Activated CD4-positive, alpha-beta T cell treated with anti-CD3 and anti-CD28 coated beads for 4 hours (primary cell): ENCODE measurements at regions not wholly inside any gene's neighbourhood (a gene's known extent, or its start where the extent isn't known, plus 50 kb on each side); places are given as distances from the start of the nearest gene placed in this dataset.

Experiments used
- DNase-seq, 2 donors: peaks; one replicate each; pipeline ENCODE4 v3.0.0-alpha.2; 2020

DNA sequence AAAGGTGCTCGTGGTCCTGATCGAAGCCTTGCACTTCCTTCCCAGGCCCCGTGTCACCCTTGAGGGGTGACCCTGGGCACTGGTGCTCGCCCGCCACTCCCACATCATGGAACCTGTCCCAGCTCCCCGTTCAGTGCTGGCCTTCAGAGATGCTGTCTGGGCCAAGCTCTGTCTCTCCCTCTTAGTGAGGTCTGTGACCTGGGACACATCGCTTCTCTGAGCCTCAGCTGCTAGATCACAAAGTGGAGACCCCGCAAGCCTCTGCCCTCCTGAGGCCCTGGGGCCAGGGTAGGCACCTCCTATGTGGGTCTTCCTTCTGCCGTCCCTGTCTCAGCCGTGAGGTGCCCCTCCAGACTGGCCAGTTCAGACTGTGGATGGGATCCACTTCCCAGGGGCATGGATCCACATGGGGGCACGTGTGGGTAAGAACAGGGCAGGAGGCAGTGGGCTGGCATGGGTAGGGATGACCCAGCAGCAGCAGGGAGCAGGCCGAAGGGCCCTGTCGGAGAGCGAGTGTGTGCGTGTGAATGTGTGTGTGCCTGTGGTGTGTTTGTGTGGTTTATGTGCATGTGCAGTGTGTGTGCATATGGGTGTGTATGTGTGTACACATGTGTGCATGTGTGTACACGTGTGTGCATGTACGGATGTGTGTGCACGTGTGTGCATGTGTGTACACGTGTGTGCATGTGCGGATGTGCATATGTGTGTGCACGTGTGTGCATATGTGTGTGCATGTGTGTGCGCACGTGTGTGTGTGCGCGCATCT lies 1073.7 kb downstream of the BRD1 start:
- DNase-seq: no peak

DNA sequence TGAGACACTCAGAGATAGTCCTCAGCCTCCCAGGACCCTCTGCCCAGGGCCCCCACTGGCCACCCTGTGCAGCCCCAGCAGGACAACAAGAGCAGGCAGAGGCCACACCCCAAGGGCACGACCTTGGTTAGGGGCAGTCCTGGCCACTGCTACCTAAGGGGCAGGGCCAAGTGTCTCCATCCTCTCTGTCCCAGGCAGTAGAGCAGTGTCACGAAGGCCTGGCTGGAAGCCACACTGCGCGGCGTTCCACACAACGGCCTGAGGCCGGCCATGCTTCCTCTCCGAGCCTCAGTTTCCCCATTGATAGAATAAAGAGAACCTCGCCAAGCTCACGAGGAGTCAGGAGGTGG lies 1074.3 kb downstream of the BRD1 start:
- no peak for DNase-seq

DNA sequence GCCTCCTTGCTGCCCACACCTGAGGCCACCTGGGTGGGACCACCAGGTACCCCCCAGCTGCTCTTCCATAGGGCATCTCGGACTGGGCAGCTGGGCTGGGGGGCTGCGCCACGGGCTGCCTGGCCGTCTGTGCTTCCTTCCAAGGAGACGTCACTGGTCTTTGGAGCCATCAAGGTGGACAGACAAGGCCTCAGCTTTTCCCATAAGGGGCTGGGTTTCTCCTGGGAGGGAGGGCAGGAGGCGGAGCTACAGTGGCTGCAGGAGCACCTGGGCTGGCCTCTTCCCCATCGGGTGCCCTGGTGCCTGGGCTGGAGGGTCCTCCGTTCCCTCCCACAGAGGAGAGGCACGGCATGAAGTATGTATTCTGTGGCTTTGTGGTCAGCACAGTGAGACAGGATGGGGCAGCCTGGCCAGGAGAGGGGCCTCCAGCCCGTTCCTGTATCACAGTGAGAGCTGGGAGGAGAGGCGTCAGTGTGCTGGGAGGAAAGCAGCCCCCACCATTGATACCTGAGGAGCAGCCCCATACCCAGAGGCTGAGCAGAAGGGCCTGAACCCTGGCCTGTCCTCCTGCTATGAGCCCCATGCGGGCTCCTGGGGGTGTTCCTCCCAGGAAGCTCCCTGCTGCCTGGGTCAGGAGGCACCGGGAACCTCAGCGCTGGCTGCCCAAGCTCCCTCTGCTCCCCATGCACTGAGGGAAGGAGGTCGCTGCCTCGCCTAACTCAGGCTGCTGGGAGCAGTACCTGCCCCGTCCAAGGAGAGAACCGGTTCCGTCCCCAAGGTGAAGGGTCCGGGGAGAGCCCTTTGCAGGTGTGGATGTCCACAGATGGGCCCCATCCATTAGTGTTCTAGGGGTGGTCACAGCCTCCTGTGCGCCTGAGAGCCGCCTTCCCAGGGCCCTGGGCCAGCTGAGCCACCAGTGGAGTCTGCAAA lies 1075.0 kb downstream of the BRD1 start:
- DNase-seq: no peak

DNA sequence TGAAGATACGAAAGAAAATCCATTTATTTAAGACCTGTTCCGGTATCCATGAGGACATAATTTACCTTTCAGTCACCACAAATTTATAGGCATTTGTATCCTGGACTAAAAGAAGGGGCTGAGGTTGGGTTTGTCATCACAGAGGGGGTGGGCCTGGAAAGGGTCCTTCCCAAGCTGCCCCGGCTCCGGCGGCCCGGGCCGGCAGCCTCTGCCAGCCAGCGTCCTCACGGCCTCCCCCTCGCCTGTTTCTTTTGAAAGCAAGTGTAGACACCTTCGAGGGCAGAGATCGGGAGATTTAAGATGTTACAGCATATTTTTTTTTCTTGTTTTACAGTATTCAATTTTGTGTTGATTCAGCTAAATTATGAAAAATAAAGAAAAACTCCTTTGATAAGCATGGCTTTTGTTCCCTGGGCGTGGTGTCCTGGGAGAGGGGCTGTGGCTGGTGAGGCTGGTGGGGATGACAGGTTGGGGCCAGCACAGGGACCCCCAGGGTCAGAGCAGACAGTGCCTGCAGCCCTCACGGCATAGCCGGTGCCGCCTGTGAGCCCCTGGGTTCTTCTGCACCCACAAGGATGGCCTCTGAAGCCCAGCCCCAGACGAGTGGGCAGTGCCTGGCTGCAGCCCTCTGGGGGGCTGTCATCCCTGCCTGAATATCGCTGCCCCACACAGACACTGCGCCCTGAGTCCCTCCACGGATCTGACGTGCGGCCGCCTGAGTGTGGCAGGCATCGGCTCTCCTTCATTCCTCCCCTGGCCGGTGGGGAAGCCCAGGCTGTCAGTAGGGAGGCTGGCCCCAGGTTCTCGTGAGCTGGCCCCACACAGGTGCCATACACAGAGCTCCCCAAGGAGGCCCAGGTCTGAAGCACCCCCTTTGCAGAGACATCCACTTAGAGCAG lies 1075.9 kb downstream of the BRD1 start:
- no peak for DNase-seq

DNA sequence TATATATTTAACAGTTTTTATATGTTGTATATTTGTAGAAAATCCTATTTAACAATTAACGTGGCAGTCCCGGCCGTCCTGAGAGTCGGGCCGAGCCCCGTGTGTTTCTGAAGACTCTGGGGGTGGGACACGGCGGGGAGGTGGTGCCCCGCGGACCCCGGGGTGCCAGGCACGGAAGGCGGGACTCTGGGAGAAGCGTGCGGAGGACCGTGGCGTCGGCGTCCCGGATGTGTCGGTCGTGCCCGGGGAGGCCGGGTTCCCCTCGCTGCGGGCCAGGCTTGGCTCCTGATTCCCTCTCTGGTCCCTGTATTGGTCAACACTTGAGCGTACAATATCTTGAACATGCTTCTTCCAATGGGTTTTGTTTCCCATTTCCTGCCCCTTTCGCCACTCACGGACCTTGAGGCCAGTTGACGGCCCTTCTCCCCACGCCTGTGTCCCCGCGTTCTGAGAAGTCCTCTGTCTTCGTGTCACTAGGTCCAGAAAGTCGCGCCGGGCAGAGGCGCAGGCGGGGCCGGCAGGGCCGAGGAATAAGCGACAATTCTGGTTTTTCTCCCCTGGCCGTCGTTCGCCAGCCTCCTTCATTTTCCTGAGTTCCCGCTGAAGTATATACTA lies 1076.7 kb downstream of the BRD1 start:
- DNase-seq: no peak

DNA sequence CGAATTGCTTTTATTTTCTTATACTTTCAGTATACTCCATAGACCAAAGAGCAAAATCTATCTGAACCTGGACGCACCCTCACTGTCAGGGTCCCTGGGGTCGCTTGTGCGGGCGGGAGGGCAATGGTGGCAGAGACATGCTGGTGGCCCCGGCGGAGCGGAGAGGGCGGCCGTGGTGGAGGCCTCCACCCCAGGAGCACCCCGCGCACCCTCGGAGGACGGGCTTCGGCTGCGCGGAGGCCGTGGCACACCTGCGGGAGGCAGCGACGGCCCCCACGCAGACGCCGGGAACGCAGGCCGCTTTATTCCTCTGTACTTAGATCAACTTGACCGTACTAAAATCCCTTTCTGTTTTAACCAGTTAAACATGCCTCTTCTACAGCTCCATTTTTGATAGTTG lies 1077.4 kb downstream of the BRD1 start:
- no peak for DNase-seq

DNA sequence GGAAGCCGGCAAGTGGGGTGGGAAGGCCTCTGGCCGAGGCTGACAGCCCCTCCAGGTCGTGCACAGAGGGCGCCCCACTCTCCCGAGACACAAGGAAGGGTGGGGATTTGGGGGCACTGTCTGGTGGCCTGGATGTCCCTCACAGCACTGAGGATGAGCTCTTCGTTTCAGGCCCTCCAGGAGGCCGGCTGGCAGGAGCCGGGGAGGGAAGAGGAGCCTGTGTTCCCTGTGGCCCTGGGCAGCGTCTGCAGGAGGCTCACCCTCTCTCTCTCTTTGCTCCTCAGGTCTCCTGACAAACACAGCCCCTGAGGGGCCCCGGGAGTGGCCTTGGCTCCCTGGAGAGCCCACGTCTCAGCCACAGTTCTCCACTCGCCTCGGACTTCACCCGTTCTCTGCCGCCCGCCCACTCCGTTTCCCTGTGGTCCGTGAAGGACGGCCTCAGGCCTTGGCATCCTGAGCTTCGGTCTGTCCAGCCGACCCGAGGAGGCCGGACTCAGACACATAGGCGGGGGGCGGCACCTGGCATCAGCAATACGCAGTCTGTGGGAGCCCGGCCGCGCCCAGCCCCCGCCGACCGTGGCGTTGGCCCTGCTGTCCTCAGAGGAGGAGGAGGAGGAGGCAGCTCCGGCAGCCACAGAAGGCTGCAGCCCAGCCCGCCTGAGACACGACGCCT lies 1078.0 kb downstream of the BRD1 start:
- DNase-seq: no peak

DNA sequence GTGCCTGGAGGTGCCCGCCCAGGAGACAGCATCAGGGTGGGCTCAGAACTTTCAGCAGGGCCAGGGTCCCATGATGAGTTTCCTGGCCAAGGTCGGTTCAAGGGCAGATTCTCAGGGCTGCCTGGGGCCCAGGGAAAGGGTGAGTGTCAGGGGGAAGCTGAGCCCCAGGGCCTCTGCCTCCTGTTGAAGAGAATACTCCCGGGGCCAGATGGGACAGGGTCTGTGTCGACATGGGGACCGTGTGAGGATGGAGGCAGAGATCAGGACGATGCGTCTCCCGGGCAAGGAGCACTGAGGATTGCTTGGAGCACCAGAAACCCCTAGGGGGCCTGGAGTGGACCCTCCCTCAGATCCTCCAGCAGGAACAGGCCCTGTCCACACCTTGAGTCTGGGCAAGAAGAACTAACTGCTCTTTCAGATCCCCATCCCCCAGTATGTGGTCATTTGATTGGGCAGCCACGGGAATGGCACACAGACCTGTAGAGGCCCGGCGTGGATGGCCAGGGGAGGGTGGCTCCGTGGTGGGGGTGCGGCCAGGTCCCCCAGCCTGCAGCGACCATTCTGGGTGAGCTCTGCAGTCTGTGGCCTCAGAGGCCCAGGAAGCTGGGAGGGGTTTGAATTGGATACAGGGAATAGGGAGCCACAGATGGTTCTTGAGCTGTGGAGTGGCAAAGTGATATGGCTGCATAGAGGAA lies 1078.7 kb downstream of the BRD1 start:
- no peak for DNase-seq

DNA sequence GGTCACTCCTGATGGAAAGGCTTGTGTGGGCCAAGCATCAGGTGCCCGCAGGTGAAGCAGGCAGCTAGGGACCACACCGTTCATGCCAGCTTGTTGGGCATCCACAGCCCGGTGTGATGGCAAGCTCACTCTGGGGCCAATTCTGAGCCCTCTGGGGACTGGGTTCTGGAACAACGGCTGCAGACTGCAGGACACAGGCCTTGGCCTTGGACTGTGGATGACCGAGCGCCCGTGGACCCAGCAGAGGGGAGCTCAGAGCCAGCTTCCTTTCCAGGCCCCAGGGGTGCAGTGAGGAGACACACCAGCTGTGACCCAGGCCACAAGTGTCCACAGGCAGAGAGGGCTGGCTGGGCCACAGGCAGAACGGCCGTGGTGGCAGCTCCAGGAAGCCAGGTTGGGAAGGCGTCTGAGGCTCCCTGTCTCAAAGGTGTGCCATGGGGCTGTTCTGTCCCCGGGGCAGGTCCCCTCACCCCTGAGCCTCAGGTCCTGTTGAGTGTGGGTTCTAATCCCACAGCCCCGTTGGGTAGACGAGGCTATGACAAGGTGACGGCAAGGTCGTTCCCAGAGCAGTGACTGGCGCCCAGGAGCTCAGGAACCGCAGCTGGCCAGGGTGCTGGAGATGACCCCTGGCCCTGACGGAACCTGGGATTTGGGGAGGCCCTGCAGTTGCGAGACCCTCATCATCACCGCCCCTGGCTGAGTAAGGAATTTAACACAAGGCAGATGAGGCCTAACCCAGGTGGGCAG lies 1079.4 kb downstream of the BRD1 start:
- DNase-seq: no peak

DNA sequence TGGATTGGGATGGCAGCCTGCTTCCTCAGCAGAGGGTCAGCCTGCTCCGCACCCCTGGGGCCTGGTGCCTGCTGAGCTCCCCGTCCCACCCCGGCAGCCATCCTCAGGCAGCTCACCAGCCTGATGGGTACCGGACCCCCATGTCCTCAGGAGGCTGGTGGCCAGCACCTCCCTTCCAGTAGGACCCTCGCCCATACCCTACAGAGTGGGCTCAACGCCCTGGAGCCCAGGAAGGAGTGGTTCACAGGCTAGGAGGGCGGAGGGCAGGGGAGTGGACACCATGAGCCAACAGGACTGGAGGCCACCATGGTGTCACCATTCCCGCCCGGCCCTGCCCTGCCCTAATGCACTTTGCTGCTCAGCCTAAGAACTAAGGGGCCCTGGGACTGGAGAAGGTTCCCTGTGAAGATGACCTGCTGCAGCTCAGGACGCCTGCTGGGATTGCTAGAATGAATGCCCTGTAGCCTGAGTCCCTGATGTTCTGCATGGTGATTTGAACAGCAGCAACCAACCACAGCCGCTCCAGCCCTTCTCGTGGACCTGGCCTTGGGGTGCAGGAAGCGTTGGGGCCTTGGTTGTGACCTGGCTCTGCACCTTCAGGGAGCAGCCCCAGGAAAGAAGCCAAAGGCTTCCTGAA lies 1080.8 kb downstream of the BRD1 start:
- no peak for DNase-seq

DNA sequence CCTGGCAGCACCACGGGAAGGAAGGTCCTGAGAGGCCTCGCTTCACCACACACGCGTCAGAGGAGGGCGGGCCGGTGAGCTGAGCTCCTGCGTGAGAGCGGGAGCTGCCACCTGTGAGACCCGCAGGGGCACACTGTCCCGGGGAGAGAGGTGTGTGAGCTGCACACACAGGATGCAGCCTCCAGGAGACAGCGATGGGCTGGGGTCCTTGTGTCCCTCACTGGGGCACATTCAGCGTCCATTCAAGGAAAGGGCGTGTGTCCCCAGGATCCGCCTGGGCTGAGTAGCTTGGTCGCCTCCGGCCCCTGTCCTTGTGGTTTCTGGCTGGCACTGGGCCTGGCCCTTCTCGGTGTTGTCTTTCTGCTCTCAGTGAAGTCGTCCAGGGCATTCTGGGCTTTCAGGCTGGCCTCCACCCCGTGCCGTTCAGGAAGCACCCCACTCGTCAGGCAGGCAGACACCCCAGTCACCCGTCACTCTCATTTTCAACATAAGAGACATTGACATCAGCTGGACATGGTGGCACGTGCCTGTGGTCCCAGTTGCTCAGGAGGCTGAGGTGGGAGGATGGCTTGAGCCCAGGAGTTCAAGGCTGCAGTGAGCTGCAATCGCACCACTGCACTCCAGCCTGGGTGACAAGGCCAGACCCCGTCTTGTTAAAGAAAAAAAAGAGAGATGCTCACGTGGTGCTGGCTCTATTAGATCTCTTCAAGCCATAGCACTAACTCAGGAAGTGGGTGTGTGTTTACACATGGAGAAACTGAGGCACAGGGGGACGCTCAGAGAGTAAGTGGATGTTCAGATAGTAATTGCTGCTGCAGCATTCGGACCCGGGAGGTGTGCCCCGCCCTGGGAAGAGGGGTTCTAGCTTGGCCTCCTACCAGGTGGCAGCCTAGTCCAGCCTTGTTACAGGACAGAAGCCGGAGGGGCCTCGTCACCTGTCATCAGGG lies 1081.6 kb downstream of the BRD1 start:
- no peak for DNase-seq

DNA sequence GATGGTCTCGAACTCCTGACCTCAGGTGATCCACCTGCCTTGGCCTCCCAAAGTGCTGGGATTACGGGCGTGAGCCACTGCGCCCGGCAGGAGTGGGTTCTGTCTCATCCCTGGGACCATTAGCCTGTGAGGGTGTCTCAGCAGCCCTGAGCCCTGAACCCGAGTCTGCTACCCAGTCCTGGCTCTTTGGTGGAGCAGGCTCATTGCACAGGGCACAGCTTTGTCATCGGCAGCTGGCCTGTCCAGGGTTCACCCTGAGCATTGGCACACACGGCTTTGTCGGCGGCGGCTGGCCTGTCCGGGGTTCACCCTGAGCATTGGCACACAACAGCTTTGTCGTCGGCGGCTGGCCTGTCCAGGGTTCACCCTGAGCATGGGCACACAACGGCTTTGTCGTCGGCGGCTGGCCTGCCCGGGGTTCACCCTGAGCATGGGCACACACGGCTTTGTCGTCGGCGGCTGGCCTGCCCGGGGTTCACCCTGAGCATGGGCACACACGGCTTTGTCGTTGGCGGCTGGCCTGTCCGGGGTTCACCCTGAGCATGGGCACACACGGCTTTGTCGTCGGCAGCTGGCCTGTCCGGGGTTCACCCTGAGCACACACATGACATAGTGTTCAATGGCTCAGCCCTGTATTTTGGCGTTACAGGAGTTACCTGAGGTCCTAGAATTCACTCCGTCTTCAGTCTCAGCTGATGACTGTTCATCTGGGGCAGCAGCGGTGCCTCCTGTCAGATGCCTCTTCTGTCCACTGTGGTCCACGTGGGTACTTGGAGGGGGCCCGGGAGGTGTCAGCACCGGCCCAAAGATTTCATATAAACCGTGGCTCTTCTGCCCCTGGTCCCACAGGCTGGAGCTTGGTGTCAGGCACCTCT lies 1082.5 kb downstream of the BRD1 start:
- DNase-seq: no peak

DNA sequence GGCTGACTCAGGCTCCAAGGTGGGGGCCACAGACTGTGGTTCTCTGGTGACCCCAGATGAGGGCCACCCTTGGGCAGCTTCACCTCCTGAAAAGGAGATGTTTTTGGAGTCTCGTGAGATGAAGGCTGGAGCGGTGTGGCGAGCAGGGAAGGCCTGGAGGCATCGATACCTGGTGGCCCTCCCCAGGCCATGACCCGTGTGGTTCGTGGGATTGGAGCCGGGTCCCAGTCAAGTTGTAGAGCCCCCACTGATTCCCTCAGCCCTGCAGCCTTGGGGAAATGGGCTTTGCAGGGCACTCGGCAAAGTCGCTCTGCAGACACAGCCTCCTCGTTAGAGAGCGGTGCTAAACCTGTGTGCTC lies 1083.4 kb downstream of the BRD1 start:
- no peak for DNase-seq

DNA sequence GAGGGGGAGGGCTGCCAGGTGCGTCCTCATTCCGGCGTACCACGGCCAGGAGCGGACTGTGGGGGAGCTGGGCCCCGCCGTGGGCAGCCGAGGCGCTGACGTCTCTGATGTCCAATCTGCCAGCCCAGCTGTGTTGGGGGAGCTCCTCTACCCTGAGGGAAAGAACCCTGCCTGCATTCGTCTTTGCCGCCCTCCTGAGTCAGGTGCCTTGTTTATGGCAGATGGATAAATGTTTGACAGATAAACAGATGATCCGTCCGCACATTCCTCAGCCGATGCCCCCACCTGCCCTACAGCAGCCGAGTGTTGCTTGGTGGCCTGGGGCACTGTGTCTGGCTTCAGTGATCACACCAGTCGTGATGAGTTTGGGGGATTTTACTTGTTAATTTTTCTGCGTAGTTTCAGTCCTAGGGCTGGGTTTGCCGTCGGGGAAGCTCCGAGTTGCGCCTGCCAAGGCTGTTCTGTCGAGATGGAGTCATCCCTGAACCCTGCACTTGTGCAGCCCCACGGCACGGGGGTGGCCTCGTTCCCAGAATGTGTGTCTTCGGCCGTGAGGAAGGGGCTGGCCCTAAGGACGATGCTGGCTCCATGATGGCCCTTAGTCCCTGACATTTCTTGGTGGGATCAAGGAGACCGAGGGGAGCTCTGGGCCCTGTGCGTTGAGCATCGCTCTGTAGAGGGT lies 1083.9 kb downstream of the BRD1 start:
- DNase-seq: no peak

DNA sequence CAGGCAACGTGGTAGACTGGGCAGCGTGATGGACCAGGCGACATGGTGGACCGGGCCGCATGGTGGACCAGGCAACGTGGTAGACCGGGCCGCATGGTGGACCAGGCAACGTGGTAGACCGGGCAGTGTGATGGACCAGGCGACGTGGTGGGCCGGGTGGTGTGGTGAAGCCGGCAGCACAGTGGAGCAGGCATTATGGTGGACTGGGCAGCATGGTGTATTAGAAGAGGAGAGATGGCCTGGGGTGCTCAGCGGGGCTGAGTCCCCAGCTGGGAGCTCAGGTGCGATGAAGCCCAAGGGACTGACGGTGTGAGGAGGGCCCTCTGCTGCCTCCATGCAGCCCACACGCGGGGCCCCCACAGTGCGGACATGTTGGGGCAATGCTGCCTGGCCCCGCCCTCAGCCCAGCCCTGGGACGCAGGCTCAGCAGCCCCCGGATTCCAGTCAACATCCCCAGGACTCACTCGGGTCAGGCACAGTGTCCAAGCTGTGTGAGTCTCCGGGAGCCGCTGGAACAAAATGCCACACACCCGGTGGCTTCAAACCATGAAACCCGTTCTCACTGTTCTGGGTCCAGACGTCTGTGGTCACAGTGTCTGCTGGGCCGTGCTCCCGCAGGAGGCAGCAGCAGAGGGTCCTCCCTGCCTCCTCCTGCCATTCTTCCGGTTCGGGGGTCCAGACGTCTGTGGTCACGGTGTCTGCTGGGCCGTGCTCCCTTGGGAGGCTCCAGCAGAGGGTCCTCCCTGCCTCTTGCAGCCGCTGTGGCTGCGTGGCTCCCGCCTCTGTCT lies 1084.9 kb downstream of the BRD1 start:
- no peak for DNase-seq

DNA sequence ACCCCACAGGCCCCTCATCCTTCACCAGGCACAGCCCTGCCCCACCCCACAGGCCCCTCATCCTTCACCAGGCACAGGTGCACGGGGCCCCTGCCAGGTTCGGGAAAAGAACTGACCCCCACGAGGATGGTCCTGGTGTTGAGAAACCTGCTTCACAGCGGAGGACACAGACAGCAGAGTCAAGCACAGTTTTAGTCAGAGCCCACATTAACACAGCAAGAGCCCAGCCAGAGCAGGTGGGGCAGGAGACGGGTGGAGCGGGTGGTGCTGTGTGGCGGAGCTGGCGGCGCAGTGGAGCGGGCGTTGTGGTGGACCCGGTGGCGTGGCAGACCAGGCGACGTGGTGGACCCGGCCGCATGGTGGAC lies 1085.5 kb downstream of the BRD1 start:
- DNase-seq: no peak

DNA sequence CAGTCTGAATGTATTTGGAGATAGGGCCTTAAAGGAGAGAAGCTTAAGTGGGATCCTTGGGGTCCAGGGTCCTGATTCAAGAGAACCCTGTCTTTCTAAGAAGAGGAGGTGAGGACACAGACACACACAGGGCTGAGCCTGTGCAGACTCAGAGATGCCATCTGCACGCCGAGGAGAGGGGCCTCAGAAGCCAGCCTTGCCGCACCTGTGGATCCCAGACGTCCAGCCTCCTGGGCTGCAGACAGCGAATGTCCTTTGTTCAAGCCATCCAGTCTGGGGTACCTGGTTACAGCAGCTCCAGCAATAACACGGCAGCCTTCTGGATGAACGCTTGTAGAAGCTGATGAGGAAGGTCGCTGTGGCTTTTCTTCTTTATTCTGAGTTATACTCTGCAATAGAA lies 1086.1 kb downstream of the BRD1 start:
- no peak for DNase-seq
